CD4-positive, alpha-beta T cell (primary cell): ENCODE measurements at regions not wholly inside any gene's neighbourhood (a gene's known extent, or its start where the extent isn't known, plus 50 kb on each side); places are given as distances from the start of the nearest gene placed in this dataset.

ENCODE experiments used
- ATAC-seq: fragments of 200-7000 bp; cut with Tn5 transposase; one replicate; pipeline ENCODE4 v1.10.0; 2022; ENCODE audit warnings: mild to moderate bottlenecking; ENCODE audit not compliant: poor library complexity
- CTCF ChIA-PET: fragments of 350-600 bp; sonication (Branson Sonifier 250); formaldehyde crosslinking; loops from one replicate; lab custom pipeline; 2021; ENCODE audit warnings: antibody characterized with exemption, inconsistent platforms; lab: Charles Lee
- POLR2A ChIA-PET: fragments of 350-600 bp; sonication (Branson Sonifier 250); formaldehyde crosslinking; loops from one replicate; lab custom pipeline; 2021; ENCODE audit warnings: antibody characterized with exemption, inconsistent platforms; lab: Charles Lee
- DNase-seq, 14 experiments: peaks; one replicate each; pipeline ENCODE4 v3.0.0-alpha.2; 2013 to 2020; ENCODE audit warnings: mixed read lengths in 2 of 14
- H3K27ac ChIP-seq, 2 donors: one replicate each; pipeline versions ENCODE4 v1.5.1 to v1.7.0; 2013; ENCODE audit warnings: low read length in 2 of 2, low read depth in 1 of 2, mild to moderate bottlenecking in 1 of 2
- H3K27me3 ChIP-seq, 2 experiments: 1 replicate in 1 of 2; 2 replicates in 1 of 2; pipeline versions ENCODE4 v1.6.1 to v1.7.0; 2013; ENCODE audit warnings: low read length in 2 of 2, control low read depth in 1 of 2, mild to moderate bottlenecking in 1 of 2, moderate library complexity in 1 of 2; ENCODE audit not compliant: insufficient read depth in 2 of 2, control insufficient read depth in 1 of 2
- H3K36me3 ChIP-seq: one replicate; pipeline ENCODE4 v1.6.1; 2013; ENCODE audit warnings: low read length, control low read depth; ENCODE audit not compliant: insufficient read depth
- H3K4me1 ChIP-seq: one replicate; pipeline ENCODE4 v1.6.1; 2013; ENCODE audit warnings: low read length, control low read depth; ENCODE audit not compliant: insufficient read depth
- H3K4me3 ChIP-seq: one replicate; pipeline ENCODE4 v1.5.1; 2013; ENCODE audit warnings: mild to moderate bottlenecking, low read length, moderate library complexity
- H3K9me3 ChIP-seq, 2 experiments: 1 replicate in 1 of 2; 2 replicates in 1 of 2; pipeline versions ENCODE4 v1.6.1 to v1.7.0; 2013; ENCODE audit warnings: low read length in 2 of 2, mild to moderate bottlenecking in 2 of 2, control low read depth in 1 of 2, moderate library complexity in 1 of 2; ENCODE audit not compliant: control insufficient read depth in 1 of 2, insufficient read depth in 1 of 2
- H3K27ac Mint-ChIP-seq: one replicate; pipeline ENCODE4 v1.8.0; 2020; ENCODE audit warnings: mixed read lengths
- H3K27me3 Mint-ChIP-seq: one replicate; pipeline ENCODE4 v1.8.0; 2021; ENCODE audit warnings: mixed read lengths
- H3K36me3 Mint-ChIP-seq: one replicate; pipeline ENCODE4 v1.8.0; 2021; ENCODE audit warnings: low read depth, mixed read lengths
- H3K4me1 Mint-ChIP-seq: one replicate; pipeline ENCODE4 v1.8.0; 2021; ENCODE audit warnings: low read depth, mixed read lengths
- H3K4me3 Mint-ChIP-seq: one replicate; pipeline ENCODE4 v1.8.0; 2020; ENCODE audit warnings: mild to moderate bottlenecking, mixed read lengths
- H3K9me3 Mint-ChIP-seq: one replicate; pipeline ENCODE4 v1.8.0; 2020; ENCODE audit warnings: mixed read lengths
- intact Hi-C, 2 experiments: fragments of 100-400 bp; cut with DNase I in 1 of 2; cut with micrococcal nuclease in 1 of 2; formaldehyde crosslinking; loops; one replicate each; pipeline versions ENCODE4 v1.15.1 to v1.9.0; 2023 to 2025; cut with DNase I, micrococcal nuclease
- TF ChIP-seq, protein P1 (sequence below): fragments of 200-600 bp; IDR thresholded peaks from one replicate; pipeline ENCODE4 v1.8.0; 2022; ENCODE audit warnings: antibody characterized with exemption, mild to moderate bottlenecking

DNA sequence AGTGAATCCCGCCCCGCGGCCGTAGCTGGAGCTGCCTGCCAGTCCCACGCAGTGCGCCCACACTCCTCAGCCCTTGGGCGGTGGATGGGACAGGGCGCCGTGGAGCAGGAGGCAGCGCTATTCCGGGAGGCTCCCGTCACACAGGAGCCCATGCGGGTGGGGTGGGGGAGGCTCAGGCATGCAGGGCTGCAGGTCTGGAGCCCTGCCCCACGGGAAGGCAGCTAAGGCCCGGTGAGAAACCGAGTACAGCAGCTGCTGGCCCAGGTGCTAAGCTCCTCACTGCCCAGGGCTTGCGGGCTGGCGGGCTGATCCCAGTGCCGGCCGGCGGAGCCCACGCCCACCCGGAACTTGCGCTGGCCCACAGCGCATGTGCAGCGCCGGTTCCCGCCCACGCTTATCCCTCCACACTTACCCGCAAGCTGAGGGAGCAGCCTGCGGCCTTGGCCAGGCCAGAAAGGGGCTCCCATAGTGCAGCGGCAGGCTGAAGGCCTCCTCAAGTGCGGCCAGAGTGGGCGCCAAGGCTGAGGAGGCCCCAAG, 1152.8 kb upstream of the CELF4 start:
- POLR2A ChIA-PET = no interaction called here
- CTCF ChIA-PET = interaction anchor here (1.0 kb wide), 1 partner anchor 135 kb away, joined by 3 read pairs; no protein-coding TSS in a partner anchor

DNA sequence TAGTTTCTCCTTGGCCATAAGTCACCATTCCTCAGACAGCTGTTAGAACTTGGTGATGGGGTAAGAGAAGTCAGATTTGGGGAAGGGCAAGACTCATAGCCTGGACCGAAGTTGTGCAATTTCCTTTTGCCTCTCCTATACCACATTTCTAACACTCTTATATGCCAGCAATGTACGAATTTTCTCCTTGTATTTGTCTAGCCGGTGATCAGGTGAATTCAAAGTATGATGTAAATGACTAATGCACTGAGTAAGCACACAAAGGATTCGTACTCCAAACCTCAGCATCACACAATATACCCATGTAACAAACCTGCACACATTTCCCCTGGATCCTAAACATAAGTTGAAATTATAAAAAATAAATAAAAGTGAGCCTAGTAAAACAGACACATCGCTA, 1143.5 kb upstream of the CELF4 start:
- H3K36me3 ChIP-seq = no peaks in the 10 kb centered on the region
- DNase-seq (no peak), ATAC-seq (no peak)
- Mint-ChIP-seq H3K27me3 (no peaks in the 10 kb centered on the region), H3K4me1 (no peaks in the 10 kb centered on the region), H3K4me3 (no peak overlapping the region), H3K27ac (no peak overlapping the region), H3K9me3 (no peaks in the 10 kb centered on the region), H3K36me3 (no peaks in the 10 kb centered on the region)
- POLR2A ChIA-PET = no interaction called here
- H3K4me1 ChIP-seq = no peaks in the 10 kb centered on the region
- TF ChIP-seq, protein P1, sequence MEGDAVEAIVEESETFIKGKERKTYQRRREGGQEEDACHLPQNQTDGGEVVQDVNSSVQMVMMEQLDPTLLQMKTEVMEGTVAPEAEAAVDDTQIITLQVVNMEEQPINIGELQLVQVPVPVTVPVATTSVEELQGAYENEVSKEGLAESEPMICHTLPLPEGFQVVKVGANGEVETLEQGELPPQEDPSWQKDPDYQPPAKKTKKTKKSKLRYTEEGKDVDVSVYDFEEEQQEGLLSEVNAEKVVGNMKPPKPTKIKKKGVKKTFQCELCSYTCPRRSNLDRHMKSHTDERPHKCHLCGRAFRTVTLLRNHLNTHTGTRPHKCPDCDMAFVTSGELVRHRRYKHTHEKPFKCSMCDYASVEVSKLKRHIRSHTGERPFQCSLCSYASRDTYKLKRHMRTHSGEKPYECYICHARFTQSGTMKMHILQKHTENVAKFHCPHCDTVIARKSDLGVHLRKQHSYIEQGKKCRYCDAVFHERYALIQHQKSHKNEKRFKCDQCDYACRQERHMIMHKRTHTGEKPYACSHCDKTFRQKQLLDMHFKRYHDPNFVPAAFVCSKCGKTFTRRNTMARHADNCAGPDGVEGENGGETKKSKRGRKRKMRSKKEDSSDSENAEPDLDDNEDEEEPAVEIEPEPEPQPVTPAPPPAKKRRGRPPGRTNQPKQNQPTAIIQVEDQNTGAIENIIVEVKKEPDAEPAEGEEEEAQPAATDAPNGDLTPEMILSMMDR = no peak
- CTCF ChIA-PET = no interaction called here
- H3K27me3 ChIP-seq = no peaks in the 10 kb centered on the region
- intact Hi-C loops = no loop called here
- H3K4me3 ChIP-seq = no peak overlapping the region
- H3K27ac ChIP-seq = no peak overlapping the region
- H3K9me3 ChIP-seq = no peaks in the 10 kb centered on the region

More for the DNA sequence above, 1152.8 kb upstream of the CELF4 start:
- Mint-ChIP-seq H3K27me3 (no peaks in the 10 kb centered on the region), H3K4me3 (no peak overlapping the region), H3K36me3 (no peaks in the 10 kb centered on the region), H3K9me3 (no peaks in the 10 kb centered on the region), H3K27ac (no peak overlapping the region), H3K4me1 (no peaks in the 10 kb centered on the region)
- no peaks in the 10 kb centered on the region for H3K27me3 ChIP-seq
- TF ChIP-seq, protein P1 = no peak
- intact Hi-C loops = no loop called here
- no peak overlapping the region for H3K4me3 ChIP-seq
- no peak overlapping the region for H3K27ac ChIP-seq
- peaks cover 0 to 10% of the 10 kb centered on the region in 2 experiments for H3K9me3 ChIP-seq
- ATAC-seq (no peak), DNase-seq (peak in 1 of 14 experiments; percentile 4)
- H3K36me3 ChIP-seq = no peaks in the 10 kb centered on the region
- H3K4me1 ChIP-seq = no peaks in the 10 kb centered on the region

DNA sequence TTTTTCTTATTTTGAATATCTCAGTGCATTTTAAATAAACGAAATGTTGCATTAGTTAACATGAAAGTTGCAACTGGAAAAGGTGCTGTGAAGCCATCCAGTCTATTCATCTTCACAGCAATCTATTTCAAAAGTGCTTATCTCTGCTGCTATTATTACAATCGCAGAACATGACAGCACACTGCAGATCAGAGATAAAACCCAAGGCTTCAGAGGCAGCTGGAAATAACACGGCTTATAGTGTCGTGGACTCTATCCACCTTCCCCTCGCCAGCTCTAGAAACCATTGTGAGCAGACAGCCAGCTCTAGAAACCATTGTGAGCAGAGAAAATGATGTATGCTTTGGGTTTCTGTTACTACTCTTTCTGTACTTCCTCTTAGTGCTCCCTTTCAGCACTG, 1140.8 kb upstream of the CELF4 start:
- no peaks in the 10 kb centered on the region for H3K9me3 Mint-ChIP-seq
- no peaks in the 10 kb centered on the region for H3K27me3 Mint-ChIP-seq
- H3K4me3 Mint-ChIP-seq = no peak overlapping the region
- H3K36me3 Mint-ChIP-seq = no peaks in the 10 kb centered on the region
- H3K4me1 ChIP-seq = no peaks in the 10 kb centered on the region
- ChIA-PET CTCF (no interaction called here), POLR2A (no interaction called here)
- no peaks in the 10 kb centered on the region for H3K27me3 ChIP-seq
- no peak for ATAC-seq
- intact Hi-C loops = no loop called here
- TF ChIP-seq, protein P1 = no peak
- H3K27ac Mint-ChIP-seq = no peak overlapping the region
- H3K27ac ChIP-seq = no peak overlapping the region
- H3K9me3 ChIP-seq = no peaks in the 10 kb centered on the region
- no peak overlapping the region for H3K4me3 ChIP-seq
- H3K36me3 ChIP-seq = no peaks in the 10 kb centered on the region
- no peak for DNase-seq
- H3K4me1 Mint-ChIP-seq = no peaks in the 10 kb centered on the region
